GM20000 (cell line): ENCODE measurements at regions not wholly inside any gene's neighbourhood (a gene's known extent, or its start where the extent isn't known, plus 50 kb on each side); places are given as distances from the start of the nearest gene placed in this dataset.

Experiments used
- DNase-seq: peaks from one replicate; pipeline ENCODE4 v3.0.0; 2012; ENCODE audit warnings: low spot score
- CTCF ChIP-seq: IDR thresholded peaks from 2 replicates; pipeline ENCODE4 v1.5.1; 2012; ENCODE audit warnings: mild to moderate bottlenecking, control low read depth; ENCODE audit errors: extremely low read depth, missing control alignments

GRCh38 chr7:140269004-140269638 is 92.3 kb upstream of the KDM7A start:
- DNase-seq = no peak
- no peak for TF ChIP-seq CTCF

GRCh38 chr7:140267381-140268226 is 90.8 kb upstream of the KDM7A start:
- no peak for TF ChIP-seq CTCF
- DNase-seq = no peak

GRCh38 chr7:140263277-140263676 is 86.5 kb upstream of the KDM7A start:
- DNase-seq = no peak
- no peak for TF ChIP-seq CTCF

GRCh38 chr7:140262242-140262903 is 85.6 kb upstream of the KDM7A start:
- DNase-seq = no peak
- TF ChIP-seq CTCF = no peak

GRCh38 chr7:140261522-140261921 is 84.7 kb upstream of the KDM7A start:
- DNase-seq = no peak
- no peak for TF ChIP-seq CTCF

GRCh38 chr7:140261105-140261486 is 84.3 kb upstream of the KDM7A start:
- DNase-seq = no peak
- TF ChIP-seq CTCF = no peak
